SU-DHL-6 (cell line): ENCODE measurements at regions not wholly inside any gene's neighbourhood (a gene's known extent, or its start where the extent isn't known, plus 50 kb on each side); places are given as distances from the start of the nearest gene placed in this dataset.

Experiments
- H2AFZ ChIP-seq: fragments of 200-600 bp; sonication (generic); 2 replicates; pipeline ENCODE4 v1.6.1; 2014; ENCODE audit warnings: low read depth, mild to moderate bottlenecking, moderate library complexity, mixed read lengths, antibody characterized with exemption, low read length; ENCODE audit not compliant: severe bottlenecking
- H3F3A ChIP-seq: fragments of 200-600 bp; shearing (Covaris generic); 2 replicates; pipeline ENCODE4 v1.6.0; 2016; ENCODE audit warnings: antibody characterized with exemption, mild to moderate bottlenecking; ENCODE audit not compliant: insufficient read depth
- H3K27ac ChIP-seq: fragments of 200-600 bp; sonication (generic); 2 replicates; pipeline ENCODE4 v1.5.1; 2016; ENCODE audit warnings: low read depth, mild to moderate bottlenecking, low read length, moderate library complexity, mixed read lengths
- H3K27me3 ChIP-seq: fragments of 200-600 bp; sonication (generic), shearing (Covaris generic); 2 replicates; pipeline ENCODE4 v1.6.0; 2014; ENCODE audit warnings: mild to moderate bottlenecking, low read length
- H3K36me3 ChIP-seq: fragments of 200-600 bp; sonication (generic); 2 replicates; pipeline ENCODE4 v1.6.1; 2014; ENCODE audit warnings: mild to moderate bottlenecking, low read length, mixed read lengths
- H3K4me2 ChIP-seq: fragments of 300-600, 200-600 bp; shearing (Covaris generic), sonication (generic); 2 replicates; pipeline ENCODE4 v1.6.0; 2014; ENCODE audit warnings: low read length, low read depth, mild to moderate bottlenecking; ENCODE audit not compliant: poor library complexity, severe bottlenecking
- H3K4me3 ChIP-seq: fragments of 200-600 bp; sonication (generic); 2 replicates; pipeline ENCODE4 v1.5.1; 2014; ENCODE audit warnings: antibody characterized with exemption, low read length, mild to moderate bottlenecking, mixed read lengths; ENCODE audit not compliant: insufficient read depth, poor library complexity, severe bottlenecking
- H3K79me2 ChIP-seq: fragments of 200-600 bp; sonication (generic); 2 replicates; pipeline ENCODE4 v1.6.1; 2014; ENCODE audit warnings: mild to moderate bottlenecking, low read length, moderate library complexity; ENCODE audit not compliant: insufficient read depth
- H3K9ac ChIP-seq: fragments of 200-600 bp; sonication (generic); 2 replicates; pipeline ENCODE4 v1.7.0; 2014; ENCODE audit warnings: mild to moderate bottlenecking, low read length
- H3K9me2 ChIP-seq: fragments of 200-600 bp; sonication (generic); replicated peaks from 2 replicates; pipeline ENCODE4 v1.6.1; 2014; ENCODE audit warnings: low read length; ENCODE audit not compliant: insufficient read depth
- H3K9me3 ChIP-seq: fragments of 200-600 bp; sonication (generic); 2 replicates; pipeline ENCODE4 v1.6.1; 2014; ENCODE audit warnings: low read length, mixed read lengths; ENCODE audit not compliant: insufficient read depth
- H4K20me1 ChIP-seq: fragments of 200-600 bp; sonication (generic); 2 replicates; pipeline ENCODE4 v1.6.1; 2014; ENCODE audit warnings: low read depth, mild to moderate bottlenecking, antibody characterized with exemption, low read length, moderate library complexity, mixed read lengths
- CTCF ChIP-seq: fragments of 200-600 bp; sonication (generic); IDR thresholded peaks from one replicate; pipeline ENCODE4 v1.5.1; 2017; ENCODE audit warnings: antibody characterized with exemption, mild to moderate bottlenecking, low read length, moderate library complexity; ENCODE audit not compliant: insufficient read depth, poor library complexity, severe bottlenecking
- EZH2phosphoT487 ChIP-seq: fragments of 200-600 bp; sonication (generic), shearing (Covaris generic); conservative IDR thresholded peaks from 2 replicates; pipeline ENCODE4 v1.6.1; 2018; ENCODE audit warnings: mild to moderate bottlenecking, antibody characterized with exemption, low read length, moderate library complexity, mixed read lengths

DNA sequence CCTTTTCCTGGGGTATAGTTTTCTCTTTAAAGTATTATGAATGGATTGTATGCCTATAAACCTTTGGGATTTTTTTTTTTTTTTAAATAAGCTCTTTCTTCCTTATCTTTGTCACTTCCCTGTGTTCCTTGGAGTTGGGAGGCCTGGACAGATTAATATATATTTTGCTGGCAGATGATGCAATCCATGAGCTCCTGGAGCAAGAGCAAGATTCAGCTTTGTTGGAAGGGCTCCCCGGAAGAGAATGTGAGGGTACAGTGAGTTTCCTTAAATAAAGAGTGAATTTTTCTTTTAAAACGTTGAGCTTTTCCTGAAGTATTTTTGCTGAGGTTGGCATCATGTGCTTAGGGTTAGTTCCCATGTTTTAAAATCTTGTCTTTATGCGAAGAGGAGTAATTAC, 98.7 kb upstream of the SLC28A3 start:
- no peak overlapping the region for H3K27ac ChIP-seq
- H3K27me3 ChIP-seq = no peaks in the 10 kb centered on the region; the same call in 1 of the 2 replicates
- no peak overlapping the region for H3K9ac ChIP-seq
- no peaks in the 10 kb centered on the region for H4K20me1 ChIP-seq
- H3K4me2 ChIP-seq = no peak overlapping the region
- no peaks in the 10 kb centered on the region for H3F3A ChIP-seq
- TF ChIP-seq EZH2phosphoT487 = no peak
- TF ChIP-seq CTCF = no peak
- no peaks in the 10 kb centered on the region for H3K9me2 ChIP-seq
- H3K4me3 ChIP-seq = no peak overlapping the region
- H3K36me3 ChIP-seq = no peaks in the 10 kb centered on the region
- H3K9me3 ChIP-seq = no peaks in the 10 kb centered on the region
- no peak overlapping the region for H2AFZ ChIP-seq
- H3K79me2 ChIP-seq = no peaks in the 10 kb centered on the region

DNA sequence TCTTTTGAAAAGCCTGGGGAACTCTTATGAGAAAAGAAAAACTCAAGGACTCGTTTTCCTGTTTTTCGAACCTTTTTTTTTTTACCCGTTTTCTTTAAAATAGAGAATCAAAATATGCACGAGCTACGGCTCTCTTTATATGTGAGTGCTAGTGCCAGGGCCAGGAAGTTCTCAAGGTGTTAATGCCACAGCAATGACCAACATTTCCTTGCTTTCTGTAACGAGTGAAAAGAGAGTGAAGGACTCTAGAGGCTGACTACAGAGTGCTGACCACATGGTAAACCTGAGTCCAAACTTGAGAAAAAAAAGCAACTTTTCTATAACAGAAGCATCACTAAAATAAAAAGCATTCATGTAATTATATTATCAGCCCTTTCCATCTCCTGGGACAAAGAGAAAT, 102.2 kb upstream of the SLC28A3 start:
- Histone ChIP-seq H3K79me2 (no peaks in the 10 kb centered on the region), H3K4me2 (no peak overlapping the region), H3K27ac (no peak overlapping the region), H3K36me3 (no peaks in the 10 kb centered on the region), H2AFZ (no peak overlapping the region), H3K9me3 (no peaks in the 10 kb centered on the region), H3K27me3 (no peaks in the 10 kb centered on the region; the same call in 1 of the 2 replicates), H3F3A (no peaks in the 10 kb centered on the region), H3K4me3 (no peak overlapping the region), H3K9me2 (no peaks in the 10 kb centered on the region), H3K9ac (no peak overlapping the region), H4K20me1 (no peaks in the 10 kb centered on the region)
- no peak for TF ChIP-seq CTCF

- no peaks in the 10 kb centered on the region for H3K36me3 ChIP-seq
- H2AFZ ChIP-seq = no peak overlapping the region
- H4K20me1 ChIP-seq = no peaks in the 10 kb centered on the region
- H3K79me2 ChIP-seq = no peaks in the 10 kb centered on the region
- no peak overlapping the region for H3K4me3 ChIP-seq
- H3K27ac ChIP-seq = no peak overlapping the region
- no peak overlapping the region for H3K4me2 ChIP-seq
- H3F3A ChIP-seq = no peaks in the 10 kb centered on the region
- no peaks in the 10 kb centered on the region for H3K9me2 ChIP-seq
- H3K9ac ChIP-seq = no peak overlapping the region
- TF ChIP-seq CTCF (no peak), EZH2phosphoT487 (no peak)
- no peaks in the 10 kb centered on the region; the same call in 1 of the 2 replicates for H3K27me3 ChIP-seq
- no peaks in the 10 kb centered on the region for H3K9me3 ChIP-seq
These were observed 105.2 kb upstream of the SLC28A3 start for GRCh38 chr9:84445737-84446136.

DNA sequence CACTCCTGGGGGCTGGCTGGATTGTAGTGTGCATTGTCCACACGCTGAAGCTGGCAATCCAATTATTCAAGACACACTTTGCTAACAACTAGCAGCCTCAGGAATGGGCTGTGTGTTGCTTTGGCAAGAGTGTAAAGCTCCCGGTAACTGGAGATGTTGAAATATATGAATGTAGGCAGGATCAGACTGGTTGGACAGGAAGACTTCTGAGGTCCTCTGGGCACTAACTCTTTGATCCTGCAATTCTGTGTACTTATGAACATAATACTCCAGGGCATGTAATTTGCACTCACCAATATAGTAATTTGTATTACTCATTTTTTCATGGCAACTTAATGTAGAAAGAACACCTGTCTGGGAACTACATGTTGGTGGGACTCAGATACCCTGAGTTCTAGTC, 106.7 kb upstream of the SLC28A3 start:
- H3K9ac ChIP-seq = no peak overlapping the region
- H3K4me3 ChIP-seq = no peak overlapping the region
- TF ChIP-seq CTCF (no peak), EZH2phosphoT487 (no peak)
- H3K27ac ChIP-seq = no peak overlapping the region
- H4K20me1 ChIP-seq = no peaks in the 10 kb centered on the region
- H3K4me2 ChIP-seq = no peak overlapping the region
- no peaks in the 10 kb centered on the region for H3K9me3 ChIP-seq
- H3K9me2 ChIP-seq = no peaks in the 10 kb centered on the region
- H3K79me2 ChIP-seq = no peaks in the 10 kb centered on the region
- H3K36me3 ChIP-seq = no peaks in the 10 kb centered on the region
- no peaks in the 10 kb centered on the region for H3K27me3 ChIP-seq
- H2AFZ ChIP-seq = no peak overlapping the region
- H3F3A ChIP-seq = no peaks in the 10 kb centered on the region
